GM12891 (cell line): ENCODE measurements at regions not wholly inside any gene's neighbourhood (a gene's known extent, or its start where the extent isn't known, plus 50 kb on each side); places are given as distances from the start of the nearest gene placed in this dataset.

Experiments used
- PAX5 ChIP-seq: IDR thresholded peaks from 2 replicates; pipeline ENCODE4 v1.6.1; 2011; ENCODE audit warnings: low read length, moderate library complexity, mild to moderate bottlenecking; ENCODE audit not compliant: insufficient read depth, severe bottlenecking
- POLR2A ChIP-seq: IDR thresholded peaks from 2 replicates; pipeline ENCODE4 v1.6.1; 2011; ENCODE audit warnings: low read depth, low read length, control low read depth
- POLR2AphosphoS5 ChIP-seq: IDR thresholded peaks from 2 replicates; pipeline ENCODE4 v1.6.1; 2011; ENCODE audit warnings: low read depth, low read length, control low read depth
- POU2F2 ChIP-seq: IDR thresholded peaks from 2 replicates; pipeline ENCODE4 v1.6.1; 2011; ENCODE audit warnings: low read depth, mild to moderate bottlenecking, control low read depth, low read length, moderate library complexity
- TAF1 ChIP-seq: IDR thresholded peaks from 2 replicates; pipeline ENCODE4 v1.6.1; 2011; ENCODE audit warnings: low read depth, low read length, control low read depth

- TF ChIP-seq POLR2A (no peak), TAF1 (no peak), POLR2AphosphoS5 (no peak), PAX5 (no peak), POU2F2 (no peak)
Measured at GRCh38 chr11:39786682-39787081, 1672.8 kb downstream of the LRRC4C start.
